Adrenal gland (tissue), 9 donors: ENCODE measurements at regions not wholly inside any gene's neighbourhood (a gene's known extent, or its start where the extent isn't known, plus 50 kb on each side); places are given as distances from the start of the nearest gene placed in this dataset.

ENCODE experiments used
- DNase-seq, 7 donors: peaks; one replicate each; pipeline ENCODE4 v3.0.0-alpha.2; 2019 to 2020
- H3K27ac ChIP-seq, 5 donors: fragments of 200-600 bp; sonication (generic) in 4 of 5; 1 replicate in 3 of 5; 2 replicates in 2 of 5; pipeline versions ENCODE4 v1.5.1 to v1.8.0; 2016 to 2020; ENCODE audit warnings: mild to moderate bottlenecking in 1 of 5
- H3K27me3 ChIP-seq: fragments of 200-600 bp; 2 replicates; pipeline ENCODE4 v1.8.0; 2021
- H3K36me3 ChIP-seq, 2 donors: fragments of 200-600 bp; replicated peaks in 1 of 2; 1 replicate in 1 of 2; 2 replicates in 1 of 2; pipeline versions ENCODE4 v1.5.1 to v1.8.0; 2018 to 2022
- H3K4me1 ChIP-seq, 2 donors: fragments of 200-600 bp; replicated peaks in 1 of 2; 1 replicate in 1 of 2; 2 replicates in 1 of 2; pipeline versions ENCODE4 v1.5.1 to v1.8.0; 2018 to 2021
- H3K4me3 ChIP-seq, 4 donors: fragments of 200-600 bp; sonication (generic) in 3 of 4; one replicate each; pipeline ENCODE4 v1.5.1; 2016 to 2018
- H3K9me3 ChIP-seq, 3 donors: fragments of 200-600 bp; sonication (generic) in 1 of 3; replicated peaks in 1 of 3; 1 replicate in 2 of 3; 2 replicates in 1 of 3; pipeline versions ENCODE4 v1.5.1 to v1.8.0; 2016 to 2021
- CTCF ChIP-seq, 6 experiments: fragments of 450-650 bp in 4 of 6; fragments of 200-600 bp in 2 of 6; sonication (generic) in 1 of 6; IDR thresholded peaks; 1 replicate in 5 of 6; 2 replicates in 1 of 6; pipeline versions ENCODE4 v1.5.1 to v1.8.0; 2016 to 2021; ENCODE audit warnings: antibody characterized with exemption in 6 of 6, mild to moderate bottlenecking in 2 of 6, moderate library complexity in 1 of 6
- POLR2A ChIP-seq, 2 donors: fragments of 450-650 bp; IDR thresholded peaks; one replicate each; pipeline ENCODE4 v1.6.1; 2017; ENCODE audit warnings: antibody characterized with exemption in 2 of 2, mild to moderate bottlenecking in 2 of 2, moderate library complexity in 1 of 2
- whole genome bisulfite sequencing, 4 donors: extraction: QIAGEN DNeasy Blood & Tissue Kit in 2 of 4; methylation state at CpG; one replicate each; pipeline versions ENCODE4 v1.1.5 to v1.1.7; 2013 to 2017; 5-methylcytosine and 5-hydroxymethylcytosine counted together
- intact Hi-C, 2 donors: fragments of 100-400 bp; cut with DNase I; formaldehyde crosslinking; loops; one replicate each; pipeline versions ENCODE4 v1.14.1 to v1.15.0; 2022 to 2023
- donor health status: healthy with polysubstance abuse.
- donor health status: Bipolar disorder and iron deficiency.
- donor health status: DM: yes; HTN: yes; CAD: no.
- donor health status: DM: no; HTN: no; CAD: no.
- donor health status: DM: no; HTN: no; CAD: no.

- H3K4me1 ChIP-seq = no peaks in the 10 kb centered on the region
- no peaks in the 10 kb centered on the region for H3K27me3 ChIP-seq
- intact Hi-C loops = no loop called here
- no peaks in the 10 kb centered on the region for H3K9me3 ChIP-seq
- H3K4me3 ChIP-seq = no peak overlapping the region
- TF ChIP-seq CTCF (IDR thresholded peaks at IDR 0.05) (no peak), POLR2A (IDR thresholded peaks at IDR 0.05) (no peak)
- H3K36me3 ChIP-seq = no peaks in the 10 kb centered on the region
- 73 to 82% (median 76%) methylated on average over 2 of the region's 2 CpGs; no CpG with 5 or more reads in 1 of the 4 donors for WGBS, 4 donors
- no peak for DNase-seq
- no peak overlapping the region for H3K27ac ChIP-seq
These were observed 726.5 kb downstream of the FAM133A start for GRCh38 chrX:94400488-94400887.

- Histone ChIP-seq H3K36me3 (no peaks in the 10 kb centered on the region), H3K27me3 (no peaks in the 10 kb centered on the region), H3K9me3 (no peaks in the 10 kb centered on the region), H3K4me3 (no peak overlapping the region), H3K4me1 (no peaks in the 10 kb centered on the region), H3K27ac (no peak overlapping the region)
- intact Hi-C loops = no loop called here
- DNase-seq = no peak
- TF ChIP-seq POLR2A (IDR thresholded peaks at IDR 0.05) = no peak
- TF ChIP-seq CTCF (IDR thresholded peaks at IDR 0.05) = no peak
- WGBS, 4 donors = 76 to 85% (median 79%) methylated on average over 2 of the region's 2 CpGs
These were observed 727.4 kb downstream of the FAM133A start for GRCh38 chrX:94401426-94401825.

- Histone ChIP-seq H3K9me3 (no peaks in the 10 kb centered on the region), H3K4me1 (no peaks in the 10 kb centered on the region), H3K27ac (no peak overlapping the region), H3K36me3 (no peaks in the 10 kb centered on the region), H3K27me3 (no peaks in the 10 kb centered on the region), H3K4me3 (no peak overlapping the region)
- intact Hi-C loops = no loop called here
- no peak for DNase-seq
- TF ChIP-seq CTCF (IDR thresholded peaks at IDR 0.05) (no peak), POLR2A (IDR thresholded peaks at IDR 0.05) (no peak)
- 51 to 73% (median 63%) methylated on average over 4 of the region's 4 CpGs for WGBS, 4 donors
These were observed 740.7 kb downstream of the FAM133A start for GRCh38 chrX:94414746-94415145.

- intact Hi-C loops = no loop called here
- Histone ChIP-seq H3K4me1 (no peaks in the 10 kb centered on the region), H3K27me3 (no peaks in the 10 kb centered on the region), H3K4me3 (no peak overlapping the region), H3K27ac (no peak overlapping the region), H3K36me3 (no peaks in the 10 kb centered on the region), H3K9me3 (no peaks in the 10 kb centered on the region)
- no peak for DNase-seq
- TF ChIP-seq CTCF (IDR thresholded peaks at IDR 0.05) = no peak
- no peak for TF ChIP-seq POLR2A (IDR thresholded peaks at IDR 0.05)
These were observed 744.1 kb downstream of the FAM133A start for GRCh38 chrX:94418065-94418464.
